ENCODE measurements at regions not wholly inside any gene's neighbourhood (a gene's known extent, or its start where the extent isn't known, plus 50 kb on each side); places are given as distances from the start of the nearest gene placed in this dataset.

DNA sequence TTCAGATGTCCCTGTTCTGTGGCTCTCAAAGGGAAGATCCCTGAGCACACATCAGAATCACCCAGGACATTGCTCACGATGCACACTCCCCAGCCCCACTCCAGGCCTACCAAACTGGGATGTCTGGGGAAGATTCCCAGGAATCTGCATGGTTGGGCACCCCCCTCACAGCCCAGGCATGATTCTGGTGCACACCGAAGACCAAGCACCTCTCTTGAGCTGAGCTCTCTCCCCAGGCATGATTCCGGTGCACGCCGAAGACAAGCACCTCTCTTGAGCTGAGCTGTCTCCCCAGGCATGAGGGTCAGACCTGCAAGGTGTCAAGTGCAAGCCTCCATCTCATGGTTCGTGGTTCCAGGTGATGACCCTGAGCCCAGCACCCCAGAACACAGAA lies 112.2 kb upstream of the MEF2A start:
- Histone ChIP-seq H3K9me3 (no peaks in the 10 kb centered on the region), H3K4me1 (peaks cover 21 to 36% of the 10 kb centered on the region in 2 donors), H3K27me3 (no peaks in the 10 kb centered on the region), H3K4me3 (peak overlapping the region in 1 of 2 donors; percentile 50), H3K36me3 (no peaks in the 10 kb centered on the region), H3K27ac (peak overlapping the region; percentile 95 to 96)
- intact Hi-C loops (cut with DNase I) = no loop called here
- TF ChIP-seq, protein P1, sequence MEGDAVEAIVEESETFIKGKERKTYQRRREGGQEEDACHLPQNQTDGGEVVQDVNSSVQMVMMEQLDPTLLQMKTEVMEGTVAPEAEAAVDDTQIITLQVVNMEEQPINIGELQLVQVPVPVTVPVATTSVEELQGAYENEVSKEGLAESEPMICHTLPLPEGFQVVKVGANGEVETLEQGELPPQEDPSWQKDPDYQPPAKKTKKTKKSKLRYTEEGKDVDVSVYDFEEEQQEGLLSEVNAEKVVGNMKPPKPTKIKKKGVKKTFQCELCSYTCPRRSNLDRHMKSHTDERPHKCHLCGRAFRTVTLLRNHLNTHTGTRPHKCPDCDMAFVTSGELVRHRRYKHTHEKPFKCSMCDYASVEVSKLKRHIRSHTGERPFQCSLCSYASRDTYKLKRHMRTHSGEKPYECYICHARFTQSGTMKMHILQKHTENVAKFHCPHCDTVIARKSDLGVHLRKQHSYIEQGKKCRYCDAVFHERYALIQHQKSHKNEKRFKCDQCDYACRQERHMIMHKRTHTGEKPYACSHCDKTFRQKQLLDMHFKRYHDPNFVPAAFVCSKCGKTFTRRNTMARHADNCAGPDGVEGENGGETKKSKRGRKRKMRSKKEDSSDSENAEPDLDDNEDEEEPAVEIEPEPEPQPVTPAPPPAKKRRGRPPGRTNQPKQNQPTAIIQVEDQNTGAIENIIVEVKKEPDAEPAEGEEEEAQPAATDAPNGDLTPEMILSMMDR (IDR thresholded peaks at IDR 0.05) = no peak
- DNase-seq (ENCODE audit: low spot score in 2 of 2) = no peak

GRCh38 chr15:99454107-99454809 lies 111.5 kb upstream of the MEF2A start:
- peak overlapping the region; percentile 95 to 96 for H3K27ac ChIP-seq
- no peaks in the 10 kb centered on the region for H3K27me3 ChIP-seq
- TF ChIP-seq, protein P1 (IDR thresholded peaks at IDR 0.05) = no peak
- H3K9me3 ChIP-seq = no peaks in the 10 kb centered on the region
- intact Hi-C loops (cut with DNase I) = no loop called here
- no peaks in the 10 kb centered on the region for H3K36me3 ChIP-seq
- no peak overlapping the region for H3K4me3 ChIP-seq
- H3K4me1 ChIP-seq = peaks cover 21 to 36% of the 10 kb centered on the region in 2 donors
- peak in 1 of 2 donors; percentile 64 for DNase-seq (ENCODE audit: low spot score in 2 of 2)

- TF ChIP-seq, protein P1 (IDR thresholded peaks at IDR 0.05) = no peak
- DNase-seq (ENCODE audit: low spot score in 2 of 2) = peak; percentile 86 to 98
- Histone ChIP-seq H3K27ac (peak overlapping the region; percentile 95 to 96), H3K36me3 (no peaks in the 10 kb centered on the region), H3K27me3 (no peaks in the 10 kb centered on the region), H3K9me3 (no peaks in the 10 kb centered on the region), H3K4me1 (peaks cover 21 to 36% of the 10 kb centered on the region in 2 donors), H3K4me3 (peak overlapping the region in 1 of 2 donors; percentile 24)
- intact Hi-C loops (cut with DNase I) = loop anchor here (1.0 to 5.0 kb wide), 5 partner anchors 21 to 248 kb away; partner anchors contain the start of gene MEF2A
Measured at GRCh38 chr15:99454941-99455788, 110.6 kb upstream of the MEF2A start.

DNA sequence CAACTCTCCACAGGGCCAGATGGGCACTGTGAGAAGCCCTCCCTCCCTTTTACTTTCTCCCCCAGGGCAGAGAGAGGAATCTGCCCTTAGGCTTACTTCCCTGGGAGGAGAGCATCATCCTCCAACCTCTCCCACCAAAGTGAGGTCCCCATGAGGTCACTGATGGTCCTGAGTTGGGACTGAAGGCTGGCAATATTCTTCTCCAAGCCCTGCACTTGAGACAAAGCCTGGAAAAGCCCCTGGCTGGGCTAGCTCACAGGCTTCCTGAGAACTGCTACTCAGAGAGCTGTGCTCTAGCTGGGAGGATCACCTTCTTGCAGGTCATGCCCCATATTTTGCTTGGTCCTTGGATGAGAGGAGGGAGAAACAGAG lies 110.0 kb upstream of the MEF2A start:
- DNase-seq (ENCODE audit: low spot score in 2 of 2) = peak in 1 of 2 donors; percentile 66
- intact Hi-C loops (cut with DNase I) = loop anchor here (1.0 to 5.0 kb wide), 5 partner anchors 21 to 248 kb away; partner anchors contain the start of gene MEF2A
- Histone ChIP-seq H3K36me3 (no peaks in the 10 kb centered on the region), H3K4me3 (no peak overlapping the region), H3K27me3 (no peaks in the 10 kb centered on the region), H3K9me3 (no peaks in the 10 kb centered on the region), H3K4me1 (peaks cover 21 to 36% of the 10 kb centered on the region in 2 donors), H3K27ac (peak overlapping the region; percentile 95 to 96)
- TF ChIP-seq, protein P1 (IDR thresholded peaks at IDR 0.05) = no peak

DNA sequence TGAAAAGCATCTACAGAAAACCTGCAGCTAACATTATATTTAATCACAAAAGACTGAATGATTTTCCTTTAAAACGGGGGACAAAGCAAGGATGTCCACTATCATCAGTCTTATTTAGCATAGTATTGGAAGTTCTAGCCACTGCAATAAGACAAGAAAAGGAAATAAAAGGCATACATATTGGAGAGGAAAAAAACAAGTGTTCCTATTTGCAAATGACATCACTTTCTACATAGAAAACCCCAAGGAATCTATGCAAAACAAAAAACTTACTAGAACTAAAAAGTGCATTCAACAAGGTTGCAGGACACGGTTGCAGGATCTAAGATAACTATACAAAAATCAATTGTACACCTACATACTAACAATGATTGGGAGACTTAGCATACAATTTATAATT lies 101.6 kb upstream of the MEF2A start:
- Histone ChIP-seq H3K4me1 (no peaks in the 10 kb centered on the region), H3K4me3 (no peak overlapping the region), H3K9me3 (peaks cover 0 to 32% of the 10 kb centered on the region in 2 donors), H3K36me3 (no peaks in the 10 kb centered on the region), H3K27ac (no peak overlapping the region), H3K27me3 (no peaks in the 10 kb centered on the region)
- DNase-seq (ENCODE audit: low spot score in 2 of 2) = no peak
- TF ChIP-seq, protein P1 (IDR thresholded peaks at IDR 0.05) = no peak
- intact Hi-C loops (cut with DNase I) = no loop called here

Data from ascending aorta (tissue), 2 donors.